ENCODE measurements at regions not wholly inside any gene's neighbourhood (a gene's known extent, or its start where the extent isn't known, plus 50 kb on each side); places are given as distances from the start of the nearest gene placed in this dataset.

- Histone ChIP-seq H3K9me2 (replicated peaks; ENCODE audit: low read length) (no peaks in the 10 kb centered on the region), H3K4me3 (ENCODE audit: low read length) (no peak overlapping the region), H3K27me3 (ENCODE audit: low read length) (peaks cover 24% of the 10 kb centered on the region; the same call in 1 of the 2 replicates), H3K9ac (ENCODE audit: low read length) (no peak overlapping the region), H3F3A (ENCODE audit: low read length, unreplicated experiment) (no peaks in the 10 kb centered on the region), H3K4me1 (ENCODE audit: insufficient read depth, low read length) (no peaks in the 10 kb centered on the region), H3K4me2 (ENCODE audit: low read length) (no peak overlapping the region), H2AFZ (ENCODE audit: low read length) (no peak overlapping the region), H3K79me2 (ENCODE audit: low read length) (no peaks in the 10 kb centered on the region), H3K36me3 (ENCODE audit: low read depth, low read length) (no peaks in the 10 kb centered on the region), H3K9me3 (ENCODE audit: low read length) (no peaks in the 10 kb centered on the region), H4K20me1 (ENCODE audit: low read length) (no peaks in the 10 kb centered on the region), H3K27ac (ENCODE audit: low read length) (no peak overlapping the region)
- TF ChIP-seq EZH2 (IDR thresholded peaks at IDR 0.05; ENCODE audit: low read length, unreplicated experiment) (no peak), EZH2phosphoT487 (IDR thresholded peaks at IDR 0.05; ENCODE audit: borderline replicate concordance, low read length) (no peak)
- TF ChIP-seq, protein P1, sequence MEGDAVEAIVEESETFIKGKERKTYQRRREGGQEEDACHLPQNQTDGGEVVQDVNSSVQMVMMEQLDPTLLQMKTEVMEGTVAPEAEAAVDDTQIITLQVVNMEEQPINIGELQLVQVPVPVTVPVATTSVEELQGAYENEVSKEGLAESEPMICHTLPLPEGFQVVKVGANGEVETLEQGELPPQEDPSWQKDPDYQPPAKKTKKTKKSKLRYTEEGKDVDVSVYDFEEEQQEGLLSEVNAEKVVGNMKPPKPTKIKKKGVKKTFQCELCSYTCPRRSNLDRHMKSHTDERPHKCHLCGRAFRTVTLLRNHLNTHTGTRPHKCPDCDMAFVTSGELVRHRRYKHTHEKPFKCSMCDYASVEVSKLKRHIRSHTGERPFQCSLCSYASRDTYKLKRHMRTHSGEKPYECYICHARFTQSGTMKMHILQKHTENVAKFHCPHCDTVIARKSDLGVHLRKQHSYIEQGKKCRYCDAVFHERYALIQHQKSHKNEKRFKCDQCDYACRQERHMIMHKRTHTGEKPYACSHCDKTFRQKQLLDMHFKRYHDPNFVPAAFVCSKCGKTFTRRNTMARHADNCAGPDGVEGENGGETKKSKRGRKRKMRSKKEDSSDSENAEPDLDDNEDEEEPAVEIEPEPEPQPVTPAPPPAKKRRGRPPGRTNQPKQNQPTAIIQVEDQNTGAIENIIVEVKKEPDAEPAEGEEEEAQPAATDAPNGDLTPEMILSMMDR (conservative IDR thresholded peaks at IDR 0.05; ENCODE audit: low read depth, low read length) = no peak
- BruUV-seq (replicated peaks) = no TSS peak
- ChIA-PET POLR2A (ENCODE audit: unreplicated experiment) (no interaction called here), CTCF (no interaction called here)
- ATAC-seq = no peak
- DNase-seq = no peak
- intact Hi-C loops (cut with micrococcal nuclease) = no loop called here
Observed at GRCh38 chr13:106814463-106814862, 246.5 kb upstream of the ARGLU1 start.

GRCh38 chr13:106810069-106810468 lies 242.1 kb upstream of the ARGLU1 start:
- no peaks in the 10 kb centered on the region for H3K79me2 ChIP-seq (ENCODE audit: low read length)
- no peaks in the 10 kb centered on the region for H3K4me1 ChIP-seq (ENCODE audit: insufficient read depth, low read length)
- ChIA-PET CTCF (no interaction called here), POLR2A (ENCODE audit: unreplicated experiment) (no interaction called here)
- no peaks in the 10 kb centered on the region for H4K20me1 ChIP-seq (ENCODE audit: low read length)
- H3K27ac ChIP-seq (ENCODE audit: low read length) = no peak overlapping the region
- TF ChIP-seq EZH2 (IDR thresholded peaks at IDR 0.05; ENCODE audit: low read length, unreplicated experiment) (no peak), EZH2phosphoT487 (IDR thresholded peaks at IDR 0.05; ENCODE audit: borderline replicate concordance, low read length) (no peak)
- TF ChIP-seq, protein P1 (conservative IDR thresholded peaks at IDR 0.05; ENCODE audit: low read depth, low read length) = no peak
- no peaks in the 10 kb centered on the region for H3K36me3 ChIP-seq (ENCODE audit: low read depth, low read length)
- H3K4me2 ChIP-seq (ENCODE audit: low read length) = no peak overlapping the region
- intact Hi-C loops (cut with micrococcal nuclease) = no loop called here
- H2AFZ ChIP-seq (ENCODE audit: low read length) = no peak overlapping the region
- no peaks in the 10 kb centered on the region for H3F3A ChIP-seq (ENCODE audit: low read length, unreplicated experiment)
- no peak overlapping the region for H3K9ac ChIP-seq (ENCODE audit: low read length)
- H3K9me3 ChIP-seq (ENCODE audit: low read length) = no peaks in the 10 kb centered on the region
- H3K4me3 ChIP-seq (ENCODE audit: low read length) = no peak overlapping the region
- DNase-seq = no peak
- BruUV-seq (replicated peaks) = no TSS peak
- peaks cover 39% of the 10 kb centered on the region for H3K27me3 ChIP-seq (ENCODE audit: low read length)
- no peaks in the 10 kb centered on the region for H3K9me2 ChIP-seq (replicated peaks; ENCODE audit: low read length)
- no peak for ATAC-seq

DNA sequence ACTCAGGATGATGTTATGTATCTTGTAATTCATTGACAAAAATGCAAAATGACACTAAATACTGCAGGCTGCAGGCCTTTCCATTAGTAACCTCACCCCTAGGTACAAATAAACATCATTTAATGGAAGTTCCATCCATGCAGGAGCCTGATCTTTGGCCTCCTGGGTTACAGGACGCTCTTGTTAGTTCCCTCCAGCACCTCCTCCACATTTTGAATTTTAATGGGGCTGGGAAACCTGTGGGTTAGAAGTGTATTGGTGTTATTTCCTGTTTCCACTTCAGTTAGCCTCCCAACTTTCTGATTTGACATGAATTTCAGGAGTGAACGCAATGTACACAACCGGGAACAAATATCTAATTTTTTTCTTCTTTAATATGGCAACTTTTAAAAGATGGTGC lies 237.1 kb upstream of the ARGLU1 start:
- BruUV-seq (replicated peaks) = no TSS peak
- Histone ChIP-seq H2AFZ (ENCODE audit: low read length) (no peak overlapping the region), H3K79me2 (ENCODE audit: low read length) (no peaks in the 10 kb centered on the region), H3K4me2 (ENCODE audit: low read length) (no peak overlapping the region), H3F3A (ENCODE audit: low read length, unreplicated experiment) (no peaks in the 10 kb centered on the region), H4K20me1 (ENCODE audit: low read length) (no peaks in the 10 kb centered on the region), H3K27me3 (ENCODE audit: low read length) (peaks cover 33% of the 10 kb centered on the region), H3K9me2 (replicated peaks; ENCODE audit: low read length) (no peaks in the 10 kb centered on the region), H3K4me3 (ENCODE audit: low read length) (no peak overlapping the region), H3K9me3 (ENCODE audit: low read length) (no peaks in the 10 kb centered on the region), H3K27ac (ENCODE audit: low read length) (no peak overlapping the region), H3K9ac (ENCODE audit: low read length) (no peak overlapping the region), H3K4me1 (ENCODE audit: insufficient read depth, low read length) (no peaks in the 10 kb centered on the region), H3K36me3 (ENCODE audit: low read depth, low read length) (no peaks in the 10 kb centered on the region)
- TF ChIP-seq EZH2 (IDR thresholded peaks at IDR 0.05; ENCODE audit: low read length, unreplicated experiment) (no peak), EZH2phosphoT487 (IDR thresholded peaks at IDR 0.05; ENCODE audit: borderline replicate concordance, low read length) (no peak)
- TF ChIP-seq, protein P1 (conservative IDR thresholded peaks at IDR 0.05; ENCODE audit: low read depth, low read length) = no peak
- intact Hi-C loops (cut with micrococcal nuclease) = no loop called here
- DNase-seq = no peak
- no peak for ATAC-seq
- ChIA-PET POLR2A (ENCODE audit: unreplicated experiment) (no interaction called here), CTCF (no interaction called here)

Measured in PC-3 (cell line).